GM23248 (cell line): ENCODE measurements at regions not wholly inside any gene's neighbourhood (a gene's known extent, or its start where the extent isn't known, plus 50 kb on each side); places are given as distances from the start of the nearest gene placed in this dataset.

ENCODE experiments used
- EZH2 ChIP-seq: fragments of 200-600 bp; sonication (generic); IDR thresholded peaks from 2 replicates; pipeline ENCODE4 v1.6.1; 2018; ENCODE audit warnings: antibody characterized with exemption, mild to moderate bottlenecking; ENCODE audit not compliant: insufficient read depth, poor library complexity, severe bottlenecking
- EZH2phosphoT487 ChIP-seq: fragments of 200-600 bp; sonication (generic); IDR thresholded peaks from 2 replicates; pipeline ENCODE4 v1.6.1; 2018; ENCODE audit warnings: antibody characterized with exemption, moderate library complexity, mild to moderate bottlenecking, low read depth; ENCODE audit not compliant: insufficient read depth

DNA sequence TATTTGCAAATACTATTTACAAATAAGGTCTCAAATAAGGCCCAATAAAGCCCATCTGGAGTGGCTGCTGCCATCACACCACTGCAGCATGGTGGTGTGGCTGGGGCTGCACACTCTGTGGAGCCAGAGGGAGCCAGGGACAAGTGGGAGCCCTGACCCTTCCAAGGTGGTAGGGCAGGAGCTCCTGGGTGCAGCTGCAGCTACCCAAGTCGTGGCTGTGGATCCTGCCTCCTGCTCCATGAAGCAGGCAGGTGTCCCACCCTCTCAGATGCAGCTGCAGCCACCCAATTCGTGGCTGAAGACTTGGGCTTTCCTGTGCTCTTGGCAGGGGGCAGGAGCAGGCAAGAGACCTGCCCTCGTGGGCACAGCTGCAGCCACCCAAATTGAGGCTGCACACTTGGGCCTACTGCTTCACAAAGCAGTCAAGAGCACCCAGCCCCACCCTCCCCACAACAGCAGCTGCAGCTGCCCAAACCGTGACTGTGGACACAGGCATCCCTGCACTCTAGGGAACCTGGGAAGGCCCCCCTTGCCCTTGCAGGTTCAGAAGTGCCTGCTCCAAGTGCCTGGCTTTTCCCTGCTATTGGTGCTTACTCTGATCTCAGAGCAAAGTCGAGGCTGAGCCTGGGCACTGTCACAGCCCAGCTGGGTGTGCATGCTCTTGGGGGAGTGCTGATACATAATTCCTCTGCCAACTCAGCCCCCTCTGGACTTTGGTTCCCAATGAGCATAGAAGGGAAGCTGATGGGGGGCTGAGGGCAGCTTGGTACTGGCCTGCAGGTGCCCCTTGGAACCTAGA lies 614.8 kb downstream of the PCDH18 start:
- TF ChIP-seq EZH2 (no peak), EZH2phosphoT487 (no peak)
